HG02571 (cell line): ENCODE measurements at regions not wholly inside any gene's neighbourhood (a gene's known extent, or its start where the extent isn't known, plus 50 kb on each side); places are given as distances from the start of the nearest gene placed in this dataset.
"Not testable (repeated sequence)": the region's sequence is repeated elsewhere in the genome, so short reads cannot be mapped to it uniquely, and the experiment has no call there.

Experiments
- ATAC-seq: cut with Tn5 transposase; IDR thresholded peaks from one replicate; pipeline ENCODE4 v1.9.1; 2021; ENCODE audit warnings: mild to moderate bottlenecking, moderate library complexity; ENCODE audit not compliant: unreplicated experiment

GRCh38 chr10:14429043-14429700, 98.4 kb upstream of the FRMD4A start:
- no peak for ATAC-seq

DNA sequence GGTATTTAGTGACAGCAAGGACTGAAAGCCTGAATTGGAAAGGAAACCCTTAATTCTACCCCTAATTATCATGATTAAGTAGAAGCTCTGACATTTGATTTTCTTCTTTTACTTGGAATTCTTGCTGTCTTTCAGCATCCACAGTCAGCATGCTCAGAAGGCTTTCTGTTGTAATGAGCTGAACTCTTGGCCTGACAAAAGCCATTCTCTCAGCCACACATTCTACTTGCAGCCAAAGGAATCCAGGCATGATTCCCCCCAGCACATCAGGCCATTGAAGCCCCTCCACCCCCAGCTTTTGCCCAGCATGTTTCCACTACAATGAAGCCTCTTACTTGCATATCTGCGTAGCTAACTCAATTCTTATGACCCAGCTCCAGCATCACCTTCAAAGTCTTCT, 94.3 kb upstream of the FRMD4A start:
- no peak for ATAC-seq

DNA sequence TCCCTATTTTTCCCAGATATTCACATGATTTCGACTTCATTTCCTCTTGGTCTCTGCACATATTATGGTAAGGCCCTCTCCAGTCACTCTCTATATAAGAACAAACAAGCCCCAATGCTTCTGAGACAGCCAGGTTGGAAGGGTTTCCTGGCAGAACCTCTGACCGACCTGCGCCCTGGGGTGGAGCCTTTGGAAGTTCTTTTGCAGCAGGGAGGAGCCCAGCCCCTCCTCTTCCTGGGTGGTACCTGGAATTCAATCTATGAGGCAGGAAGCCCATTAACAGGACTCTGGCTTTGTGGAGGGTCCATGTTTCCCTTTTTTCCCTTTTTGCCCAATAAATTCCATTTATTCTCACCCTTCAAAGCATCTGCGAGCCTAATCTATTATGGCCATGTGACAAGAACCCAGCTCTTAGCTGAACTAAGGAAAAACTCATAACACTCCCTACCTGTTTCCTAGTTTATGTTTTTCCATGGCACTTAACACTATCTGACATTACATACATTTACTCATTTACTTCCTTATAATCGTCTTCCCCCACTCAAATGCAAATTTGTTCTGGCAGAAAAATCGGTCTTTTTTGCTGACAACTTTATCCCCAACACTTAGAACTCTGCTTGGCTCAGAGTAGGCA, 92.5 kb upstream of the FRMD4A start:
- no peak for ATAC-seq

DNA sequence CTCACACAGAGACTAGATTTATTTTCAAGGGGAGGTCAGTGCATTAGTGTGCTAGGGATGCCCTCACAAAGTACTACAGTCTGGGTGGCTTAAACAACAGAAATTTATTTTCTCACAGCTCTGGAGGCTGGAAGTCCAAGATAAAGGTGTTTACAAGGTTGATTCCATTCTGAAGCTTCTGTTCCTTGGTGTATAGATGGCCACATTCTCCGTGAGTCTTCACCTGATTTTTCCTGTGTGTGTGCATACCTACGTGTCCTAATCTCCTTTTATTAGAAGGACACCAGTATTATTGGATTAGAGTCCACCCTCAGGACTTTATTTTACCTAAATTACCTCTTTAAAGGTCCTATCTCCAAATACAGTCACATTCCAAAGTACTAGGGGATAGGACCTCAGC, 91.7 kb upstream of the FRMD4A start:
- ATAC-seq: no peak

- ATAC-seq: no peak
Measured at GRCh38 chr10:14421941-14422340, 91.2 kb upstream of the FRMD4A start.

GRCh38 chr10:14417336-14417735, 86.6 kb upstream of the FRMD4A start:
- not testable (repeated sequence) for ATAC-seq

GRCh38 chr10:14416308-14416700, 85.6 kb upstream of the FRMD4A start:
- ATAC-seq: no peak

GRCh38 chr10:14415676-14416307, 85.1 kb upstream of the FRMD4A start:
- no peak for ATAC-seq

- no peak for ATAC-seq
Measured at GRCh38 chr10:14414901-14415300, 84.2 kb upstream of the FRMD4A start.

- no peak for ATAC-seq
Measured at GRCh38 chr10:14413523-14413922, 82.8 kb upstream of the FRMD4A start.

- no peak for ATAC-seq
Measured at GRCh38 chr10:14412624-14413023, 81.9 kb upstream of the FRMD4A start.

DNA sequence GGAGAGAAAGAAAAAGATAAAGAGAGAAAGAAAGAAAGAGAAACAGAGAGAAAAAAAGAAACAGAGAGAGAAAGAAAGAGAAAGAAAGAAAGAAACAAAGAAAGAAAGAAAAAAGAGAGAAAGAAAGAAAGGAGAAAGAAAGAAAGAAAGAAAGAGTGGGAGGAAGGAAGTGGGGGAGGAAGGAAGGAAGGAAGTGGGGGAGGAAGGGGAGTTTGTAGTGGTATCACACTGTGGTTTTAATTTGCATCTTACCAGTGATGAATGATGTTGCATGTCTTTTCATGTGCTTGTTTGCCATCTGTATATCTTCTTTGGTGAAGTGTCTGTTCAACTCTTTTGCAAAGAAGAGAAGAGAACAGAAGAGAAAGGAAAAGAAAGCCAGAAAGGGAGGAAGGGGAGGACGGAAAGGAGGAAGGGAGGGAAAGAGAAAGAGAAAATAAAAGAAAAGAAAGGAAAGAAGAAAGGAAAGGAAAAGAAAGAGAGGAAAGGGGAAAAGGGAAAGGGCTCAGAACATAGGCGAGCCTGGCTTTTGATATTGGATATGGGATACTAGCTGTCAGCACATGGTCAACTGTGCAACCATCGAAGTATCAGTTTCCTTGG, 79.2 kb upstream of the FRMD4A start:
- no peak for ATAC-seq

GRCh38 chr10:14409247-14409646, 78.5 kb upstream of the FRMD4A start:
- ATAC-seq: no peak

DNA sequence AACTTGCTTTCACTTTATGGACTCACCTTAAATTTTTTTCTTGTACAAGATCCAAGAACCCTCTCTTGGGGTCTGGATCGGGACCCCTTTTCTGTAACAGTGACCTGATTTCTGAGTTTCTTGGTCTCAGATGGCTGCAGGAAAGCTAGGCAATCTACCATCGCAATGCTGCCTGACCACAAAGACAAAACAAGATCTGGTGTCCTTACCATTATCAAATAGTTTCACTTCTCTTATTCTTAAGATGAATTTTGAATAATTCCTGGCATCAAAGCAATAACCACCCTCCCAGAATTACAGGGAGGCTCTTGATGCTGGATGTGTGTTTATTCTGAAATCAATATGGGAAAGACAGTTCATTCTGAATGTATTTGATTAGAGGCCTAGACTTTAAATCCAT, 77.4 kb upstream of the FRMD4A start:
- no peak for ATAC-seq

DNA sequence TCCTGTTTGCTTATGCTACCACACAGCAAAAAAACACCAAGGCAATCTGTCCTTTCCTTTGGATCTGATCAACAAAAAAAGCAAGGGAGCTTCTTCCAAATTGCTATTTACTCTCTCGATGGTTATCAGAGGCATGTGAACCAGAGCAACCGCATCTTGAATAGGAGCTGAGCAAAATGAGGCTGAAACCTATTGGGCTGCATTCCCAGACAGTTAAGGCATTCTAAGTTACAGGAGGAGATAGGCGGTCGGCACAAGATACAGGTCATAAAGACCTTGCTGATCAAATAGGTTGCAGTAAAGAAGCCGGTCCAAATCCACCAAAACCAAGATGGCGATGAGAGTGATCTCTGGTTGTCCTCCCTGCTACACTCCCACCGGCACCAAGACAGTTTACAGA, 76.8 kb upstream of the FRMD4A start:
- no peak for ATAC-seq

GRCh38 chr10:14405076-14406065, 74.6 kb upstream of the FRMD4A start:
- ATAC-seq: no peak

DNA sequence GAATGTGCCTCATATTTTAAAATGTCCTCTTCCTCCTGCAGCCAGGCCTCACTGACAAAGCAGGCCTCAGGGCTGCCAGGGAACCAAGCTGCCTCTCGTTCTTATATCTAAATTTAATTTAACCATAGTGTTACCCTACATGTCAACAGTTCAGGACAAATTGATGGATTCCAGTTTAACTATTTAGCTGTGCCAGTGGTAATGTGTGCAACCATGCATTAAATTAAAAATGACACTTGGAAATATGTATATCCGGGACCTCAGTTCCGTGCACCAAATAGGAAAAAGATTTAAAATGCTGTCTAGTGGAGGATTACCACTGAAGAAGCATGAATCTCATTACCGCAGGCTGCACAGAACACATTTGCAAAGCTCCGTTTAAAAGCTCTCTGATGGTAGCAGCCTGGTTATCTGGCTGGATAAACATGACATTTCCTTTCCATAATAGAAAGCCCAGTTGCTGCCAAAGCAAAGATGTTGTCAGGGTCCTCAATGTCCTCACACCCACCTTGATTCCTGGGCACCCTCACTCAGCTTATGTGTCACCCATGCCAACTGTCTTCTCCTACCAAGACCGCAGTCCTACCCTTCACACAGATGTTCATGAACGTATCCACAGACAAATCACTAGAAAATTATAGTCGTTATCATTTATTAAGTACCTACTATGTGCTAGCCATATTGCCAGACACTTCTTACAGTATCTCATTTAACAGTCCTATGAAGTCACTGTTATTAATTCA, 73.3 kb upstream of the FRMD4A start:
- ATAC-seq: no peak

GRCh38 chr10:14403359-14403758, 72.6 kb upstream of the FRMD4A start:
- no peak for ATAC-seq

GRCh38 chr10:14399641-14400040, 68.9 kb upstream of the FRMD4A start:
- no peak for ATAC-seq

- ATAC-seq: no peak
Measured at GRCh38 chr10:14397066-14397465, 66.3 kb upstream of the FRMD4A start.
